HEK293 (cell line): ENCODE measurements at regions not wholly inside any gene's neighbourhood (a gene's known extent, or its start where the extent isn't known, plus 50 kb on each side); places are given as distances from the start of the nearest gene placed in this dataset.

Source experiments
- HOXC10 ChIP-seq: sonication (generic); formaldehyde crosslinking; IDR thresholded peaks from 2 replicates; pipeline ENCODE4 v1.8.1; 2023; ENCODE audit warnings: mild to moderate bottlenecking, missing genetic modification reagents
- PRDM1 ChIP-seq: fragments of 450-650 bp; formaldehyde crosslinking; IDR thresholded peaks from 2 replicates; pipeline ENCODE4; 2016; ENCODE audit warnings: missing biosample characterization, missing genetic modification characterization
- SCRT2 ChIP-seq: fragments of 450-650 bp; formaldehyde crosslinking; IDR thresholded peaks from 2 replicates; pipeline ENCODE4 v1.5.1; 2016; ENCODE audit warnings: missing biosample characterization, missing genetic modification characterization
- ZBTB26 ChIP-seq: fragments of 450-650 bp; formaldehyde crosslinking; optimal IDR thresholded peaks from 2 replicates; pipeline ENCODE3; 2016; ENCODE audit warnings: missing biosample characterization, mild to moderate bottlenecking, missing genetic modification characterization
- ZNF292 ChIP-seq: fragments of 450-650 bp; formaldehyde crosslinking; IDR thresholded peaks from 2 replicates; pipeline ENCODE4 v1.5.1; 2016; ENCODE audit warnings: low read depth, missing biosample characterization, missing genetic modification characterization, borderline replicate concordance
- ZNF513 ChIP-seq: fragments of 450-650 bp; IDR thresholded peaks from 2 replicates; pipeline ENCODE4 v1.5.1; 2018; ENCODE audit warnings: missing biosample characterization, missing genetic modification characterization
- ZNF76 ChIP-seq: fragments of 450-650 bp; formaldehyde crosslinking; IDR thresholded peaks from 2 replicates; pipeline ENCODE4; 2016; ENCODE audit warnings: low read depth, missing biosample characterization, missing genetic modification characterization, borderline replicate concordance
- ZSCAN30 ChIP-seq: fragments of 450-650 bp; IDR thresholded peaks from 2 replicates; pipeline ENCODE4 v1.5.1; 2018; ENCODE audit warnings: missing biosample characterization, mild to moderate bottlenecking, missing genetic modification characterization, moderate library complexity
- TF ChIP-seq, protein P1 (sequence below): fragments of 450-650 bp; formaldehyde crosslinking; IDR thresholded peaks from 2 replicates; pipeline ENCODE4 v1.5.1; 2016; ENCODE audit warnings: missing biosample characterization, missing genetic modification characterization
- TF ChIP-seq, protein P2 (sequence below): fragments of 450-650 bp; formaldehyde crosslinking; IDR thresholded peaks from 2 replicates; pipeline ENCODE4 v1.5.1; 2016; ENCODE audit warnings: missing biosample characterization, missing genetic modification characterization

DNA sequence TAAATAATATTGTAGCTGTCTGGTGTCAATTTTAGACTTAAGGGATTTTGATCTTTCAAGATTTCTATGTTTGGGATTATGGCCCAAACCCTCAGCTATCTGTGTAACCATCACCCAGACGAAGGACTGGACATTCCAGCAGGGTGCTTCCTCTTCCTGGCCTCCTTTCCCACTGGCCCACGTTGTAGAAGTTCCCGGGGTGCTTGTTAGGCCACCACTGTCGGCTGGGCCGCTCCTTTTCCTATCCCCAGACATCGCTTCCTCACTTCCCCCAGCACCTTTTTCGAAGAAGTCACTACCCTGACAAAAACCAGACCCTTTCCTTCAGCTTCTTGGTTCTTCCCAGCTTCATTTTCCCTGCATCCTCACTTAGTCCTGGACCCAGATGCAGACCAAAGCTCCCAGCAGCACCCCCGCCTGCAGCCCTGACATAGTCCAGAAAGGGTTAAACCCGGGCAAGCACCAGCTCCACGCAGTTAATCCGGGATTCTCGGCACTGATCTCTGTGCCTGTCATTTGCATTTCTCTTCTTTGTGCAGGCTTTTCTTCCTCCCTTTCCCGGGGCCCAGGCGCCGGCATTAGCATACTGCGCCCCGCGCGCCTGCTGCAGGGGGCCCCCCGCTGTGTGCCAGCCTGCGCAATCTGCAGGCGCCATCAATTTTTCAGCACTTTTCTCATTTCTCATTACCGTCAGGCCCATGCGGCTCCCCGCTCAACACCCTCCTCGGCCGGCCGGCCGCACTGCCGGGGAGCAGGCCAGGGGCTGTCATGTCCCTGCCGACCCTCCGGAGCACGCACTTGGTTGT lies 90.6 kb downstream of the ZNF621 start:
- no peak for TF ChIP-seq ZBTB26
- no peak for TF ChIP-seq ZSCAN30
- TF ChIP-seq ZNF292 (tag by site-specific recombination) = no peak
- TF ChIP-seq SCRT2 (tag by site-specific recombination) = no peak
- TF ChIP-seq, protein P1, sequence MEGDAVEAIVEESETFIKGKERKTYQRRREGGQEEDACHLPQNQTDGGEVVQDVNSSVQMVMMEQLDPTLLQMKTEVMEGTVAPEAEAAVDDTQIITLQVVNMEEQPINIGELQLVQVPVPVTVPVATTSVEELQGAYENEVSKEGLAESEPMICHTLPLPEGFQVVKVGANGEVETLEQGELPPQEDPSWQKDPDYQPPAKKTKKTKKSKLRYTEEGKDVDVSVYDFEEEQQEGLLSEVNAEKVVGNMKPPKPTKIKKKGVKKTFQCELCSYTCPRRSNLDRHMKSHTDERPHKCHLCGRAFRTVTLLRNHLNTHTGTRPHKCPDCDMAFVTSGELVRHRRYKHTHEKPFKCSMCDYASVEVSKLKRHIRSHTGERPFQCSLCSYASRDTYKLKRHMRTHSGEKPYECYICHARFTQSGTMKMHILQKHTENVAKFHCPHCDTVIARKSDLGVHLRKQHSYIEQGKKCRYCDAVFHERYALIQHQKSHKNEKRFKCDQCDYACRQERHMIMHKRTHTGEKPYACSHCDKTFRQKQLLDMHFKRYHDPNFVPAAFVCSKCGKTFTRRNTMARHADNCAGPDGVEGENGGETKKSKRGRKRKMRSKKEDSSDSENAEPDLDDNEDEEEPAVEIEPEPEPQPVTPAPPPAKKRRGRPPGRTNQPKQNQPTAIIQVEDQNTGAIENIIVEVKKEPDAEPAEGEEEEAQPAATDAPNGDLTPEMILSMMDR (tag by site-specific recombination) = no peak
- TF ChIP-seq, protein P2, sequence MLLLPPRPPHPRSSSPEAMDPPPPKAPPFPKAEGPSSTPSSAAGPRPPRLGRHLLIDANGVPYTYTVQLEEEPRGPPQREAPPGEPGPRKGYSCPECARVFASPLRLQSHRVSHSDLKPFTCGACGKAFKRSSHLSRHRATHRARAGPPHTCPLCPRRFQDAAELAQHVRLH = no peak
- no peak for TF ChIP-seq PRDM1 (tag by site-specific recombination)
- no peak for TF ChIP-seq ZNF76 (tag by site-specific recombination)
- no peak for TF ChIP-seq HOXC10 (CRISPR knock-in tag)
- no peak for TF ChIP-seq ZNF513 (tag by site-specific recombination)
